ENCODE measurements at regions not wholly inside any gene's neighbourhood (a gene's known extent, or its start where the extent isn't known, plus 50 kb on each side); places are given as distances from the start of the nearest gene placed in this dataset.

GRCh38 chr1:218642033-218642948 lies 297.2 kb downstream of the TGFB2 start:
- ChIA-PET CTCF (no interaction called here), POLR2A (no interaction called here)

GRCh38 chr1:218643281-218643680 lies 298.1 kb downstream of the TGFB2 start:
- Mint-ChIP-seq H3K4me3 (no peak overlapping the region), H3K36me3 (ENCODE audit: low read depth) (no peaks in the 10 kb centered on the region), H3K9me3 (no peaks in the 10 kb centered on the region), H3K27ac (no peak overlapping the region), H3K4me1 (no peaks in the 10 kb centered on the region), H3K27me3 (no peaks in the 10 kb centered on the region)
- DNase-seq, result no peak
- ChIA-PET POLR2A (no interaction called here), CTCF (no interaction called here)

More at GRCh38 chr1:218642033-218642948, 297.2 kb downstream of the TGFB2 start:
- H3K9me3 Mint-ChIP-seq, result no peaks in the 10 kb centered on the region
- no peaks in the 10 kb centered on the region for H3K36me3 Mint-ChIP-seq (ENCODE audit: low read depth)
- H3K27ac Mint-ChIP-seq, result no peak overlapping the region
- DNase-seq, result no peak
- H3K4me3 Mint-ChIP-seq, result no peak overlapping the region
- no peaks in the 10 kb centered on the region for H3K27me3 Mint-ChIP-seq
- H3K4me1 Mint-ChIP-seq, result no peaks in the 10 kb centered on the region

- no peak overlapping the region for H3K27ac Mint-ChIP-seq
- no peak for DNase-seq
- H3K9me3 Mint-ChIP-seq, result no peaks in the 10 kb centered on the region
- H3K36me3 Mint-ChIP-seq (ENCODE audit: low read depth), result no peaks in the 10 kb centered on the region
- ChIA-PET CTCF (no interaction called here), POLR2A (no interaction called here)
- no peak overlapping the region for H3K4me3 Mint-ChIP-seq
- H3K27me3 Mint-ChIP-seq, result no peaks in the 10 kb centered on the region
- H3K4me1 Mint-ChIP-seq, result no peaks in the 10 kb centered on the region
These were observed 298.8 kb downstream of the TGFB2 start for GRCh38 chr1:218643926-218644325.

- ChIA-PET POLR2A (no interaction called here), CTCF (no interaction called here)
- no peak overlapping the region for H3K4me3 Mint-ChIP-seq
- no peaks in the 10 kb centered on the region for H3K9me3 Mint-ChIP-seq
- no peaks in the 10 kb centered on the region for H3K36me3 Mint-ChIP-seq (ENCODE audit: low read depth)
- H3K4me1 Mint-ChIP-seq, result no peaks in the 10 kb centered on the region
- no peak for DNase-seq
- no peak overlapping the region for H3K27ac Mint-ChIP-seq
- no peaks in the 10 kb centered on the region for H3K27me3 Mint-ChIP-seq
These were observed 301.2 kb downstream of the TGFB2 start for GRCh38 chr1:218646288-218646687.

GRCh38 chr1:218656301-218657037 lies 311.3 kb downstream of the TGFB2 start:
- Mint-ChIP-seq H3K27me3 (no peaks in the 10 kb centered on the region), H3K4me3 (no peak overlapping the region), H3K36me3 (ENCODE audit: low read depth) (no peaks in the 10 kb centered on the region), H3K27ac (no peak overlapping the region), H3K4me1 (no peaks in the 10 kb centered on the region), H3K9me3 (no peaks in the 10 kb centered on the region)
- ChIA-PET CTCF (no interaction called here), POLR2A (no interaction called here)
- DNase-seq, result no peak

- Mint-ChIP-seq H3K36me3 (ENCODE audit: low read depth) (no peaks in the 10 kb centered on the region), H3K27ac (no peak overlapping the region), H3K4me3 (no peak overlapping the region), H3K27me3 (no peaks in the 10 kb centered on the region), H3K4me1 (no peaks in the 10 kb centered on the region), H3K9me3 (no peaks in the 10 kb centered on the region)
- ChIA-PET POLR2A (no interaction called here), CTCF (no interaction called here)
- DNase-seq, result no peak
These were observed 313.1 kb downstream of the TGFB2 start for GRCh38 chr1:218658269-218658668.

- no peaks in the 10 kb centered on the region for H3K27me3 Mint-ChIP-seq
- CTCF ChIA-PET, result no interaction called here
- no peak overlapping the region for H3K4me3 Mint-ChIP-seq
- POLR2A ChIA-PET, result no interaction called here
- no peaks in the 10 kb centered on the region for H3K9me3 Mint-ChIP-seq
- no peak overlapping the region for H3K27ac Mint-ChIP-seq
- no peak for DNase-seq
- no peaks in the 10 kb centered on the region for H3K36me3 Mint-ChIP-seq (ENCODE audit: low read depth)
- H3K4me1 Mint-ChIP-seq, result no peaks in the 10 kb centered on the region
These were observed 313.8 kb downstream of the TGFB2 start for GRCh38 chr1:218658899-218659298.

GRCh38 chr1:218659911-218660677 lies 315.0 kb downstream of the TGFB2 start:
- POLR2A ChIA-PET, result no interaction called here
- CTCF ChIA-PET, result no interaction called here
- Mint-ChIP-seq H3K27ac (no peak overlapping the region), H3K4me3 (no peak overlapping the region), H3K36me3 (ENCODE audit: low read depth) (no peaks in the 10 kb centered on the region), H3K9me3 (no peaks in the 10 kb centered on the region), H3K4me1 (no peaks in the 10 kb centered on the region), H3K27me3 (no peaks in the 10 kb centered on the region)
- no peak for DNase-seq

- Mint-ChIP-seq H3K36me3 (ENCODE audit: low read depth) (no peaks in the 10 kb centered on the region), H3K9me3 (no peaks in the 10 kb centered on the region), H3K4me1 (no peaks in the 10 kb centered on the region), H3K4me3 (no peak overlapping the region), H3K27me3 (no peaks in the 10 kb centered on the region), H3K27ac (no peak overlapping the region)
- ChIA-PET POLR2A (no interaction called here), CTCF (no interaction called here)
- no peak for DNase-seq
These were observed 315.5 kb downstream of the TGFB2 start for GRCh38 chr1:218660678-218661053.

- H3K27ac Mint-ChIP-seq, result no peak overlapping the region
- CTCF ChIA-PET, result no interaction called here
- H3K4me3 Mint-ChIP-seq, result no peak overlapping the region
- POLR2A ChIA-PET, result no interaction called here
- no peaks in the 10 kb centered on the region for H3K36me3 Mint-ChIP-seq (ENCODE audit: low read depth)
- no peak for DNase-seq
- H3K9me3 Mint-ChIP-seq, result no peaks in the 10 kb centered on the region
- no peaks in the 10 kb centered on the region for H3K27me3 Mint-ChIP-seq
- no peaks in the 10 kb centered on the region for H3K4me1 Mint-ChIP-seq
These were observed 316.3 kb downstream of the TGFB2 start for GRCh38 chr1:218661411-218661810.

GRCh38 chr1:218664385-218665170 lies 319.4 kb downstream of the TGFB2 start:
- H3K4me3 Mint-ChIP-seq, result no peak overlapping the region
- CTCF ChIA-PET, result interaction anchor here (0.6 kb wide), 1 partner anchor 131 kb away, joined by 4 read pairs; no protein-coding TSS in a partner anchor
- H3K9me3 Mint-ChIP-seq, result peaks cover 2% of the 10 kb centered on the region
- no peaks in the 10 kb centered on the region for H3K4me1 Mint-ChIP-seq
- DNase-seq, result no peak
- POLR2A ChIA-PET, result no interaction called here
- no peaks in the 10 kb centered on the region for H3K36me3 Mint-ChIP-seq (ENCODE audit: low read depth)
- H3K27ac Mint-ChIP-seq, result no peak overlapping the region
- no peaks in the 10 kb centered on the region for H3K27me3 Mint-ChIP-seq

GRCh38 chr1:218665221-218665620 lies 320.1 kb downstream of the TGFB2 start:
- POLR2A ChIA-PET, result no interaction called here
- H3K36me3 Mint-ChIP-seq (ENCODE audit: low read depth), result no peaks in the 10 kb centered on the region
- H3K9me3 Mint-ChIP-seq, result peaks cover 5% of the 10 kb centered on the region
- no peak overlapping the region for H3K27ac Mint-ChIP-seq
- H3K4me3 Mint-ChIP-seq, result no peak overlapping the region
- DNase-seq, result no peak
- H3K4me1 Mint-ChIP-seq, result no peaks in the 10 kb centered on the region
- H3K27me3 Mint-ChIP-seq, result no peaks in the 10 kb centered on the region
- CTCF ChIA-PET, result interaction anchor here (0.6 kb wide), 1 partner anchor 131 kb away, joined by 4 read pairs; no protein-coding TSS in a partner anchor
